HepG2 (cell line): ENCODE measurements at regions not wholly inside any gene's neighbourhood (a gene's known extent, or its start where the extent isn't known, plus 50 kb on each side); places are given as distances from the start of the nearest gene placed in this dataset.

Source experiments
- ATAC-seq: fragments of 200-7000 bp; cut with Tn5 transposase; 3 replicates; pipeline ENCODE4 v1.9.1; 2020; ENCODE audit warnings: mild to moderate bottlenecking, moderate library complexity
- BruUV-seq: library from RNA; stranded (reverse); fragments of 400-500 nt; replicated peaks from 2 replicates; lab custom pipeline; 2021; lab: Mats Ljungman, UMichigan
- CTCF ChIA-PET: fragments of 300-600 bp; formaldehyde crosslinking; extraction: SDS; loops from one replicate; lab custom pipeline; 2021; ENCODE audit warnings: low total read pairs, inconsistent platforms, low intra/inter-chr PET ratio; lab: Yijun Ruan, JAX
- POLR2A ChIA-PET: fragments of 350-600 bp; sonication (Branson Sonifier 250); formaldehyde crosslinking; loops from one replicate; lab custom pipeline; 2020; ENCODE audit warnings: antibody characterized with exemption, inconsistent platforms; lab: Yijun Ruan, JAX
- DNase-seq: peaks from one replicate; pipeline ENCODE4 v3.0.0-alpha.2; 2015; ENCODE audit warnings: low spot score
- FAIRE-seq: peaks from 3 replicates; lab custom pipeline; 2011; peaks lifted over from hg19 to GRCh38; lab: Jason Lieb, UNC
- H2AFZ ChIP-seq: one replicate; pipeline ENCODE4 v1.6.1; 2011; ENCODE audit warnings: low read length, inconsistent platforms
- H3K27ac ChIP-seq: fragments of 300-600 bp; 3 replicates; pipeline ENCODE4 v1.8.0; 2011; ENCODE audit warnings: mixed run types, mild to moderate bottlenecking, mixed read lengths, low read length, inconsistent platforms; ENCODE audit not compliant: insufficient read depth; ENCODE audit errors: extremely low read length
- H3K27me3 ChIP-seq, 2 experiments: fragments of 200-600 bp in 1 of 2; 2 replicates in 1 of 2; 3 replicates in 1 of 2; pipeline versions ENCODE4 v1.6.0 to v1.8.0; 2011; ENCODE audit warnings: low read length in 2 of 2, mild to moderate bottlenecking in 2 of 2, moderate library complexity in 2 of 2, inconsistent platforms in 1 of 2; ENCODE audit not compliant: insufficient read depth in 2 of 2, control insufficient read depth in 1 of 2
- H3K36me3 ChIP-seq, 2 experiments: fragments of 200-600 bp in 1 of 2; replicated peaks in 1 of 2; 2 replicates in 1 of 2; 3 replicates in 1 of 2; pipeline versions ENCODE4 v1.5.1 to v1.8.0; 2011; ENCODE audit warnings: low read length in 2 of 2, inconsistent platforms in 1 of 2; ENCODE audit not compliant: insufficient read depth in 2 of 2, control insufficient read depth in 1 of 2
- H3K4me1 ChIP-seq: 2 replicates; pipeline ENCODE4 v1.5.1; 2012; ENCODE audit warnings: low read length, inconsistent platforms; ENCODE audit not compliant: insufficient read depth
- H3K4me2 ChIP-seq: 2 replicates; pipeline ENCODE4 v1.6.0; 2011; ENCODE audit warnings: low read depth, low read length, inconsistent platforms
- H3K4me3 ChIP-seq, 3 experiments: fragments of 200-600 bp in 1 of 3; sonication (generic), shearing (Covaris generic) in 1 of 3; replicated peaks in 1 of 3; 2 replicates each; pipeline ENCODE4 v1.5.1; 2011 to 2016; ENCODE audit warnings: low read length in 3 of 3, inconsistent platforms in 2 of 3, low read depth in 2 of 3, mild to moderate bottlenecking in 2 of 3, control low read depth in 1 of 3, mixed read lengths in 1 of 3; ENCODE audit not compliant: insufficient read depth in 1 of 3
- H3K79me2 ChIP-seq: one replicate; pipeline ENCODE4 v1.6.1; 2011; ENCODE audit warnings: low read length, inconsistent platforms; ENCODE audit not compliant: insufficient read depth
- H3K9ac ChIP-seq: 2 replicates; pipeline ENCODE4 v1.6.0; 2011; ENCODE audit warnings: mild to moderate bottlenecking, low read depth, low read length, inconsistent platforms; ENCODE audit not compliant: insufficient read depth
- H3K9me3 ChIP-seq: 2 replicates; pipeline ENCODE4 v1.5.1; 2012; ENCODE audit warnings: mild to moderate bottlenecking, low read length
- H4K20me1 ChIP-seq: 2 replicates; pipeline ENCODE4 v1.6.0; 2011; ENCODE audit warnings: inconsistent platforms, mild to moderate bottlenecking, low read length, moderate library complexity; ENCODE audit not compliant: insufficient read depth
- AHR ChIP-seq: IDR thresholded peaks from 2 replicates; pipeline ENCODE4 v1.6.1; 2018; ENCODE audit warnings: missing genetic modification reagents, missing compliant biosample characterization
- EED ChIP-seq: sonication (generic); formaldehyde crosslinking; IDR thresholded peaks from 2 replicates; pipeline ENCODE4 v1.5.0; 2020; ENCODE audit warnings: mild to moderate bottlenecking, missing genetic modification reagents
- GLI4 ChIP-seq: sonication (generic); formaldehyde crosslinking; IDR thresholded peaks from 2 replicates; pipeline ENCODE4 v1.5.1; 2020; ENCODE audit warnings: missing genetic modification reagents, mild to moderate bottlenecking, moderate library complexity, borderline replicate concordance
- NFE2 ChIP-seq: sonication (generic); formaldehyde crosslinking; IDR thresholded peaks from 2 replicates; pipeline ENCODE4 v1.4.0; 2020; ENCODE audit warnings: missing genetic modification reagents
- ZNF18 ChIP-seq: sonication (generic); formaldehyde crosslinking; IDR thresholded peaks from 2 replicates; pipeline ENCODE4 v1.8.0; 2022; ENCODE audit warnings: mild to moderate bottlenecking, missing genetic modification reagents; ENCODE audit not compliant: insufficient replicate concordance
- ZNF20 ChIP-seq: sonication (generic); formaldehyde crosslinking; IDR thresholded peaks from 2 replicates; pipeline ENCODE4 v1.4.0; 2020; ENCODE audit warnings: mild to moderate bottlenecking, moderate library complexity, missing genetic modification reagents
- ZNF678 ChIP-seq: sonication (generic); formaldehyde crosslinking; IDR thresholded peaks from 2 replicates; pipeline ENCODE4 v1.4.0; 2020; ENCODE audit warnings: mild to moderate bottlenecking, missing genetic modification reagents
- ZNF687 ChIP-seq: sonication (generic); formaldehyde crosslinking; IDR thresholded peaks from 2 replicates; pipeline ENCODE4 v1.5.1; 2020; ENCODE audit warnings: mild to moderate bottlenecking, missing genetic modification reagents, moderate library complexity
- WGBS: methylation state at CpG from one replicate; pipeline ENCODE4 v1.1.6; 2017; ENCODE audit warnings: low lambda C conversion rate; 5-methylcytosine and 5-hydroxymethylcytosine counted together
- in situ Hi-C: cut with HindIII; loops from 2 replicates; pipeline ENCODE4 v1.10.0; 2017; ENCODE audit warnings: low pct_unique_long_range_greater_than_20kb; ENCODE audit not compliant: extremely low pct_ligation_motif_present
- intact Hi-C: fragments of 100-400 bp; cut with micrococcal nuclease; formaldehyde crosslinking; loops from one replicate; pipeline ENCODE4 v1.10.0; 2022; ENCODE audit not compliant: unreplicated experiment
- TF ChIP-seq, protein P1 (sequence below): sonication (generic); formaldehyde crosslinking; IDR thresholded peaks from 2 replicates; pipeline ENCODE4 v1.4.0; 2020; ENCODE audit warnings: mild to moderate bottlenecking, missing genetic modification reagents

GRCh38 chr4:188282471-188283232, 143.4 kb downstream of the TRIML1 start:
- no peak overlapping the region for H2AFZ ChIP-seq
- no peaks in the 10 kb centered on the region for H3K4me1 ChIP-seq
- no peaks in the 10 kb centered on the region for H4K20me1 ChIP-seq
- in situ Hi-C loops (no loop called here), intact Hi-C loops (no loop called here)
- no peaks in the 10 kb centered on the region for H3K79me2 ChIP-seq
- WGBS: 24% methylated on average over 21 of the region's 55 CpGs
- no peak overlapping the region for H3K9ac ChIP-seq
- ChIA-PET CTCF (no interaction called here), POLR2A (no interaction called here)
- ATAC-seq (peak; percentile 83), DNase-seq (no peak), FAIRE-seq (no peak)
- no TSS peak for BruUV-seq
- H3K27me3 ChIP-seq: peaks cover 3 to 26% of the 10 kb centered on the region in 2 experiments; a peak in 3 of 5 replicates
- no peaks in the 10 kb centered on the region for H3K36me3 ChIP-seq
- peak overlapping the region in 1 of 3 experiments; percentile 33; a peak in 1 of 6 replicates for H3K4me3 ChIP-seq
- peak overlapping the region; percentile 36 for H3K4me2 ChIP-seq
- H3K27ac ChIP-seq: no peak overlapping the region
- TF ChIP-seq ZNF18: no peak
- TF ChIP-seq ZNF678 (CRISPR knock-in tag): no peak
- no peak for TF ChIP-seq GLI4
- TF ChIP-seq EED (CRISPR knock-in tag): 0 out of 2 replicates have a peak, but pooled peaks have one; percentile 28
- TF ChIP-seq NFE2 (CRISPR knock-in tag): no peak
- TF ChIP-seq, protein P1, sequence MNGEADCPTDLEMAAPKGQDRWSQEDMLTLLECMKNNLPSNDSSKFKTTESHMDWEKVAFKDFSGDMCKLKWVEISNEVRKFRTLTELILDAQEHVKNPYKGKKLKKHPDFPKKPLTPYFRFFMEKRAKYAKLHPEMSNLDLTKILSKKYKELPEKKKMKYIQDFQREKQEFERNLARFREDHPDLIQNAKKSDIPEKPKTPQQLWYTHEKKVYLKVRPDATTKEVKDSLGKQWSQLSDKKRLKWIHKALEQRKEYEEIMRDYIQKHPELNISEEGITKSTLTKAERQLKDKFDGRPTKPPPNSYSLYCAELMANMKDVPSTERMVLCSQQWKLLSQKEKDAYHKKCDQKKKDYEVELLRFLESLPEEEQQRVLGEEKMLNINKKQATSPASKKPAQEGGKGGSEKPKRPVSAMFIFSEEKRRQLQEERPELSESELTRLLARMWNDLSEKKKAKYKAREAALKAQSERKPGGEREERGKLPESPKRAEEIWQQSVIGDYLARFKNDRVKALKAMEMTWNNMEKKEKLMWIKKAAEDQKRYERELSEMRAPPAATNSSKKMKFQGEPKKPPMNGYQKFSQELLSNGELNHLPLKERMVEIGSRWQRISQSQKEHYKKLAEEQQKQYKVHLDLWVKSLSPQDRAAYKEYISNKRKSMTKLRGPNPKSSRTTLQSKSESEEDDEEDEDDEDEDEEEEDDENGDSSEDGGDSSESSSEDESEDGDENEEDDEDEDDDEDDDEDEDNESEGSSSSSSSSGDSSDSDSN: peak; percentile 26; the same call in 1 of the 2 replicates
- no peak for TF ChIP-seq AHR (CRISPR knock-in tag)
- TF ChIP-seq ZNF687: peak; percentile 33
- no peak for TF ChIP-seq ZNF20 (CRISPR knock-in tag)
- H3K9me3 ChIP-seq: no peaks in the 10 kb centered on the region
